ENCODE measurements at regions not wholly inside any gene's neighbourhood (a gene's known extent, or its start where the extent isn't known, plus 50 kb on each side); places are given as distances from the start of the nearest gene placed in this dataset.

DNA sequence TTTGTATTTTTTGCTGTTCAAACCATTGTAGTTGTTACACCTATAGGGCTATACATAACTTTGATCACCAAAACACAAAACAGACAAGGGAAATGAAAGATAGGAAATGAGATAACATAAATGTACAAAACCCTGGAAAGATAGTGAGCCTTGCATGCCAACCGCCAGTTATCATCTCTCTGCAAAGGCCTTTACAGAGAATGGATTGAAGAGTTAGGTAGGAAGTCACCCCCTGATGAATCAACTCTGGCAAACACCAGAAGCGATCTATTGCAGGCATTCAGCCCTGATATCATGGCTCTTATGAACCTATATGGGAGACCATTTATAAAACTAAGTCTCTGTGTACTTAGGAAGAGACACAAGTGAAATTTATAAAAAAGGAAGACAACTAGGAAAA is 588.0 kb downstream of the TUSC7 start:
- intact Hi-C loops (cut with micrococcal nuclease): no loop called here

GRCh38 chr3:117298273-117298672 is 588.7 kb downstream of the TUSC7 start:
- intact Hi-C loops (cut with micrococcal nuclease): no loop called here

- intact Hi-C loops (cut with micrococcal nuclease): no loop called here
These were observed 592.8 kb downstream of the TUSC7 start for GRCh38 chr3:117302428-117302827.

GRCh38 chr3:117303443-117303842 is 593.9 kb downstream of the TUSC7 start:
- intact Hi-C loops (cut with micrococcal nuclease): no loop called here

DNA sequence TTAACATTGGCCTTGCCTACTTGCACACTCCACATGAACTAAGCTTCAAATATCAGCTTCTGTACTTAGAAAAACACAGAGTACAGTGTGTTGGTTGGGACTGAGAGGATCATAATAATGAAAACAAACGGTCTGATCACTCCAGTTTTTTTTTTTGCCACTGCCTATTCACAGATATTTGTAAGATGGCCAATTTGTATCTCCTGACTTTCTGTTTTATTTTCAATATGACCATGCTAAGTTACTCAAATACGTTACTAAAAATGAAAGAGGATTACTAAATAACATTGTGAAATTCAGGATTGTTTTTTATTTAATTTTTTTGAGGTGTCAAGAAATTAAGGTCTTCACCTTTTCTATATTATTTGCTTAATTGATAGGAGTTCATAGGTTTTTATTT is 595.1 kb downstream of the TUSC7 start:
- intact Hi-C loops (cut with micrococcal nuclease): no loop called here

- intact Hi-C loops (cut with micrococcal nuclease): no loop called here
These were observed 596.1 kb downstream of the TUSC7 start for GRCh38 chr3:117305681-117306080.

DNA sequence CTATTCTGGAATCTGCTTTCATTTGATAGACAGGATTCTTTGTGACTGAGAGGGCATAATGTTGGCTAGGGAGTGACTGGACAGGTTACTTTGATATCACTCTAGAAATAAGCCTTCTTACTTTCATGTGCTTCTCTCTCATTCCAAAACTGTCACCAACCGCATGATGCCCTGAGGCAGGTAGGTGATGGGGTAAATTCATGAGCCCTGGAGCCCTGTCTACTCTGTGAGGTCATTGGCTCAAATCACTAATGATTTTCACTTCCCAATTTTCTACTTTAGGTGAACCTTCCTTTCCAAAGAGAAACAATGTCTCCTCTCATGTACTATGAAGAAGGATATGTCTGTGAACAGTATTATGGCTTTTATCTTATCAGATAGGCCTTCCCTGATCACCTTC is 596.7 kb downstream of the TUSC7 start:
- intact Hi-C loops (cut with micrococcal nuclease): no loop called here

- intact Hi-C loops (cut with micrococcal nuclease): no loop called here
These were observed 598.8 kb downstream of the TUSC7 start for GRCh38 chr3:117308353-117308752.

DNA sequence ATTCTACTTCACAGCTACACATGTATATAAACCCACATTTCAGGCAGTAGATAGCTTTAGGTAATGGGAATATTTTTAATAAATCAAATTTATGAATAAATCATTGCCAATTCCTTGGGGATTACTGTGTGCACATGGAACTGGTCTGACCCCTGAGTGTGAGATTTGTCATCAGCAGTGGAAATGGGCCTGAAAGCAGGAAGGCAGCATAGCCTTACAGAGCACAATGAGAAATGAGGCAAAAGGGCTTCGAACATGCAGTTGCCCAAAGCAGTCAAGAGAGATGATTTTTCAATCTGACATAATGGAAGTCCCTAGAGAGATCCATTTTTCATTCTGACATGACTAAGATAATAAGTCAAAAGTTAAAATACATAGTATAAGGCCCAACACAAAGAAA is 599.2 kb downstream of the TUSC7 start:
- intact Hi-C loops (cut with micrococcal nuclease): no loop called here

DNA sequence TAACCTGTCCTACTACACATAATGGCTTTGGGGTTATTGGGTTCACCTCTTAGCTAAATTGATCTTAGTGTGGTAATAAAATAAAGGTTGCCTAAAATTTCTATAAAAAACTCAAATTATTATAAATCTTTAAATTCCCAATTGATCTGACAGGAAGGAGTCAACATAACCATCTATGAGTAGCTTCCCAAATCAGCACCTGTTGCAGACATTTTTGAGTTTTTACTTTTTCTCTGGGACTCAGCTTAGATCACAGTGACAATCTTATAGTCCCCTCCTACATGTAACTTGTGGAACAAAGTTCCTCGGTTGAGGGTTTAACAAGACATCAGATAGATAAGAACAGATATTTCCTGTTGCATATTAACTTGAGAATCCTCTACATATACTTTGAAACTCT is 601.0 kb downstream of the TUSC7 start:
- intact Hi-C loops (cut with micrococcal nuclease): no loop called here

GRCh38 chr3:117314441-117315150 is 605.0 kb downstream of the TUSC7 start:
- intact Hi-C loops (cut with micrococcal nuclease): no loop called here

- intact Hi-C loops (cut with micrococcal nuclease): no loop called here
These were observed 613.3 kb downstream of the TUSC7 start for GRCh38 chr3:117322866-117323265.

GRCh38 chr3:117346901-117347300 is 637.3 kb downstream of the TUSC7 start:
- intact Hi-C loops (cut with micrococcal nuclease): no loop called here

- intact Hi-C loops (cut with micrococcal nuclease): no loop called here
These were observed 639.3 kb downstream of the TUSC7 start for GRCh38 chr3:117348884-117349283.

GRCh38 chr3:117349566-117349965 is 640.0 kb downstream of the TUSC7 start:
- intact Hi-C loops (cut with micrococcal nuclease): no loop called here

DNA sequence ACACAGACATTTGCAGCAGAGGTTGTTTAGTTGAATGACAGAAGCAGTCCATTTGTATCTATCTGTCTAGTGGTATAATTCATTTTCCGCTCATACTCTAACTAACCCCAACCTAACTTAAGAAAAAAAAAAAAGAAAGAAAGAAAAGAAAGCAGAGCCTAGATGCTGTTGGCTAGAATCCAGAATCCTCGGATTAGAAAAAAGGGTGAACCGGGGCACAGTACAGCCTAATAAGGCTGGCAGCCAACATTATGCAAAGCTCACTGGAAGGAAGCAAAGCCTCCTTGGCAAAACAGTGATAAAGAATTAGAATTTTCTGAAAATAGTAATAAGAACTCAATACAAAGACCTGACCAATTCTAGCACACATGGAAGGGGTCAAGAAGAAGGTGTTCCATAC is 640.8 kb downstream of the TUSC7 start:
- intact Hi-C loops (cut with micrococcal nuclease): no loop called here

GRCh38 chr3:117355566-117355965 is 646.0 kb downstream of the TUSC7 start:
- intact Hi-C loops (cut with micrococcal nuclease): no loop called here

DNA sequence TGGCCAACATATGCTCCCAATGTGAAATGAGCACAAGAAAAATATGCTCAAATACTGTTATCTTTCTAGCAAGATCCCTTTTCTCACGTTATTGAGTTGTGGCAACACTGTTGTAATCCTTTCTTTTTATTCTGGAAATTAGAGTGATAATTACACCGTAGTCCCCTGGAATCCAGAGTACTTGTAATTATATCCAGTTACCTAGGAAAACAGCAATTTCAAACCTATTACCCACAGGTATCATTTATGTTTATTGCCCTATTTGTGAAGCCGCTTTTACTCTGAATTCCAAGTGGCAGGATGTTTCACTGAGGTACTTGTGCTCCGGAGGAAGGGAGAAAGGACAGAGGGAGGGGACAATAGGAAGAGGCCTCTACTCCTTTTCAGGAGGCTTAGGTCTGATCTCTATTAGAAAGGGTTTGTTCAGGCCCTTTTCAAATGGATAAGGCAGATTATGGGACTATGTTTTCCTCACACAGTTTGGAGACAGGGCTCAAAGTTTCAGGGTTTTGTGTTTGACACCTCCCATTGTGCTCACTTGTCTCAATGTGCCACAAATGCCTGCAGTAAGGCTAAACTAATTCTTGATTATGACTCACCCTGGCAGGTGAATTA is 646.6 kb downstream of the TUSC7 start:
- intact Hi-C loops (cut with micrococcal nuclease): no loop called here

DNA sequence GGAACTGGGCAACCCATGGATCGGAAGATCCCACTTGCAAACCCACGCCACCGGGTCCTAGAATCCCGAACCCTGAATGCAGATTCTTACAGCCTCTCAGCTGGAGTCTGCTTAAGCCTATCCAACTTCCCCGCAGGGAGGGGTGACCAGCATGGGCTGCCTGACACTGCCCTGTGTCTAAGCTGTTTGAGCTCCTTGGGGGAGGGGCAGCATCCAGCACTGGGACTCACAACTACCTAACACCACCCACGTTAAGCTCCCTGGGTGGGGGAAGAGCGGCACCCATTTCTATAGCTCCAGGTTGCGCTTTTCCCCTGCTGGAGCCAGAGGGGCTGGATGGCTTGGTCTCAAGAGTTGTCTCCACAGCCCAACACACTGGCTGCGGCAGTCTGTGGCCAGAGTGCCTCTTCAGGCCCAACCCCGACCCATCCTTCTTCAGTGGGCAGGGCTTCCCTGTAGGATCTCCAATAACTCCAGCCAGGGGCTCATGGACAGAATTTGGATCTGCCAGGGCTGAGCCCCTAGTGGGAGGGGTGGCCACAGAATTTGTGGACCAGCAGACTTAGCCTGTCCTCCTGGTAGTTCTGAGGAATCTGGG is 649.2 kb downstream of the TUSC7 start:
- intact Hi-C loops (cut with micrococcal nuclease): no loop called here

- intact Hi-C loops (cut with micrococcal nuclease): no loop called here
These were observed 657.0 kb downstream of the TUSC7 start for GRCh38 chr3:117366574-117366973.

GRCh38 chr3:117367861-117368260 is 658.3 kb downstream of the TUSC7 start:
- intact Hi-C loops (cut with micrococcal nuclease): no loop called here

GRCh38 chr3:117380631-117381030 is 671.1 kb downstream of the TUSC7 start:
- intact Hi-C loops (cut with micrococcal nuclease): no loop called here

- intact Hi-C loops (cut with micrococcal nuclease): no loop called here
These were observed 683.5 kb downstream of the TUSC7 start for GRCh38 chr3:117393119-117393518.

Data from T-helper 1 cell treated with Interleukin-12 subunit alpha and Interleukin-12 subunit beta and Interleukin-4 antibody, amounts not matched to agents 30 ng/mL and 1 ng/mL, for 36 hours (primary cell).